ENCODE measurements at regions not wholly inside any gene's neighbourhood (a gene's known extent, or its start where the extent isn't known, plus 50 kb on each side); places are given as distances from the start of the nearest gene placed in this dataset.
A peak's percentile ranks its signal among the peaks of the same experiment; 100 is the strongest.

DNA sequence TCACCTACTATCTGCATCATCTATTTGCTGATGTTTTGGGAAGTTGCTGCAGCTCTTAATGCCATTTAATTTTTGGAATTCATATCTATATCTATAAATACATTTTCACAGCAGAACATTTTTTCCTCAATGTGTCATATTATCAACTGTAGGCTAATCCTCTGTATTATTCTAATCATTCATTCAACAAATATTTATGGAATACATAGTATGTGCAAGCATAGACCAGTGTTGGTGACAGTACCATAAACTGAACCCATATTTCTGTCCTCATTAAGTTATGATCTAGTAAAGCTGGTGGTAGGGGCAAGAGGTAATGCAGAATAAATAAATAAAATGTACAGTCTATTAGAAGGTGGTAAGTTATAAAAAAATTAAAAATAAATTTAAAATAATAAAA lies 585.3 kb upstream of the BCHE start:
- Histone ChIP-seq H4K20me1 (no peaks in the 10 kb centered on the region), H3K9ac (no peak overlapping the region), H3K36me3 (no peaks in the 10 kb centered on the region), H3K9me3 (peaks cover 4% of the 10 kb centered on the region; the same call in 1 of the 2 replicates), H3K4me2 (no peak overlapping the region), H3K27me3 (no peaks in the 10 kb centered on the region), H3K27ac (no peak overlapping the region), H3K4me3 (no peak overlapping the region), H3K4me1 (no peaks in the 10 kb centered on the region)
- no peak for TF ChIP-seq Cebpa-rat (IDR thresholded peaks at IDR 0.05)

GRCh38 chr3:166420071-166420470 lies 582.8 kb upstream of the BCHE start:
- H3K4me2 ChIP-seq = no peak overlapping the region
- no peak overlapping the region for H3K9ac ChIP-seq
- no peaks in the 10 kb centered on the region for H4K20me1 ChIP-seq
- H3K36me3 ChIP-seq = no peaks in the 10 kb centered on the region
- no peak overlapping the region for H3K4me3 ChIP-seq
- TF ChIP-seq Cebpa-rat (IDR thresholded peaks at IDR 0.05) = no peak
- no peak overlapping the region for H3K27ac ChIP-seq
- no peaks in the 10 kb centered on the region for H3K4me1 ChIP-seq
- H3K27me3 ChIP-seq = no peaks in the 10 kb centered on the region
- H3K9me3 ChIP-seq = peaks cover 4% of the 10 kb centered on the region; the same call in 1 of the 2 replicates

DNA sequence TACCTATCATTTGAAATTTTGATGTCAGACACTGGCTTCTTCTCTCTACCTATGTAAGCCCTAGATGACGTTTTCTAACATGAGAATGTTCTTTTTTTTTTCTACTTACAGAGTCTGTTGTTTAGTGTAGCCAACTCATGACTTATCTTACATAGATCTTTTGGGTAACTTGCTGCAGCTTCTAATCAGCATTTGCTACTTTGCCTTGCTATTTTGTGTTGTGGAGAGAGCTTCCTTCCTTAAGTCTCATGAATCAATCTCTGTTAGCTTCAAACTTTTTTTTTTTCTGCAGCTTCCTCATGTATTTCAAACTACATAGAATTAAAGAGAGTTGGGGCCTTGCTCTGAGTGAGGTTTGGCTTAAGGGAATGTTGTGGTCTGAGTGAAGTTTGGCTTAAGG lies 568.7 kb upstream of the BCHE start:
- no peaks in the 10 kb centered on the region for H3K27me3 ChIP-seq
- H3K27ac ChIP-seq = no peak overlapping the region
- H3K4me1 ChIP-seq = no peaks in the 10 kb centered on the region
- no peak overlapping the region for H3K9ac ChIP-seq
- no peak overlapping the region for H3K4me3 ChIP-seq
- TF ChIP-seq Cebpa-rat (IDR thresholded peaks at IDR 0.05) = no peak
- no peaks in the 10 kb centered on the region for H4K20me1 ChIP-seq
- no peaks in the 10 kb centered on the region for H3K36me3 ChIP-seq
- no peaks in the 10 kb centered on the region for H3K9me3 ChIP-seq
- H3K4me2 ChIP-seq = no peak overlapping the region

- Histone ChIP-seq H3K4me2 (no peak overlapping the region), H3K27me3 (no peaks in the 10 kb centered on the region), H3K9me3 (no peaks in the 10 kb centered on the region), H3K4me3 (no peak overlapping the region), H3K4me1 (no peaks in the 10 kb centered on the region), H3K36me3 (no peaks in the 10 kb centered on the region), H3K9ac (no peak overlapping the region), H4K20me1 (no peaks in the 10 kb centered on the region), H3K27ac (no peak overlapping the region)
- no peak for TF ChIP-seq Cebpa-rat (IDR thresholded peaks at IDR 0.05)
Observed at GRCh38 chr3:166405465-166405864, 568.2 kb upstream of the BCHE start.

- no peaks in the 10 kb centered on the region for H3K36me3 ChIP-seq
- no peak overlapping the region for H3K27ac ChIP-seq
- H3K27me3 ChIP-seq = no peaks in the 10 kb centered on the region
- H3K4me3 ChIP-seq = no peak overlapping the region
- H3K9me3 ChIP-seq = no peaks in the 10 kb centered on the region
- no peak overlapping the region for H3K4me2 ChIP-seq
- H3K4me1 ChIP-seq = no peaks in the 10 kb centered on the region
- no peaks in the 10 kb centered on the region for H4K20me1 ChIP-seq
- TF ChIP-seq Cebpa-rat (IDR thresholded peaks at IDR 0.05) = no peak
- no peak overlapping the region for H3K9ac ChIP-seq
Observed at GRCh38 chr3:166390303-166390702, 553.1 kb upstream of the BCHE start.

GRCh38 chr3:166388321-166388720 lies 551.1 kb upstream of the BCHE start:
- H3K36me3 ChIP-seq = no peaks in the 10 kb centered on the region
- no peak overlapping the region for H3K27ac ChIP-seq
- no peaks in the 10 kb centered on the region for H3K27me3 ChIP-seq
- H4K20me1 ChIP-seq = no peaks in the 10 kb centered on the region
- no peaks in the 10 kb centered on the region for H3K4me1 ChIP-seq
- H3K4me3 ChIP-seq = no peak overlapping the region
- H3K4me2 ChIP-seq = no peak overlapping the region
- H3K9me3 ChIP-seq = no peaks in the 10 kb centered on the region
- no peak overlapping the region for H3K9ac ChIP-seq
- no peak for TF ChIP-seq Cebpa-rat (IDR thresholded peaks at IDR 0.05)

GRCh38 chr3:166372571-166373106 lies 535.4 kb upstream of the BCHE start:
- Histone ChIP-seq H3K27ac (no peak overlapping the region), H4K20me1 (no peaks in the 10 kb centered on the region), H3K4me2 (no peak overlapping the region), H3K9ac (no peak overlapping the region), H3K4me1 (peaks cover 7% of the 10 kb centered on the region), H3K27me3 (no peaks in the 10 kb centered on the region), H3K9me3 (no peaks in the 10 kb centered on the region), H3K36me3 (no peaks in the 10 kb centered on the region), H3K4me3 (no peak overlapping the region)
- no peak for TF ChIP-seq Cebpa-rat (IDR thresholded peaks at IDR 0.05)

DNA sequence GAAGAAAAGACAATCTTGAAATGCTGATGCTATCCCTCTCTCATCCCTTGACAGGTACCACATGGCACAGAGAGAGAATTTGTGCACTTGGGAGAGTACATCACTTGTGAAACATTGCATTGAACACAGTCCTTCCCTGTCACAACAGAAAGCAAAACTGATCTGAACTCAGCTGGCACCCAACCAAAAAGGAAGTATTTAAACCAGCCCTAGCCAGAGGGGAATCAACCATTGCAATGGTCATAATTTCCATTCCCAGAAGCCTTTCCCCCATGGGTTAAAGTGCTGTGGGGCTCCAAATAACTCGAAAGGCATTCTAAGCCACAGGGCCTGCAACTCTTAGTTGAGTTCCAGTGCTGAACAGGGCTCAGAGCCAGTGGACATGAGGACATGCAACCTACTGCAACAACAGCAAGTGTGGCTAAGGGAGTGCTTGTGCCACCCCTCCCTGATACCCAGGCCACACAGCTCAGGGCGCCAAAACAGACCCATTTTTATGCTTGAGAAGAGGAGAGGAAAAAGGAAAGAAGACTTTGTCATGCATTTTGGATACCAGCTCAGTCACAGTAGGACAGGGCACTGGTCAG lies 530.8 kb upstream of the BCHE start:
- Histone ChIP-seq H3K4me2 (peak overlapping the region; percentile 29), H4K20me1 (no peaks in the 10 kb centered on the region), H3K27me3 (no peaks in the 10 kb centered on the region), H3K4me1 (peaks cover 7% of the 10 kb centered on the region), H3K9me3 (no peaks in the 10 kb centered on the region), H3K27ac (no peak overlapping the region), H3K9ac (no peak overlapping the region), H3K36me3 (no peaks in the 10 kb centered on the region), H3K4me3 (no peak overlapping the region)
- TF ChIP-seq Cebpa-rat (IDR thresholded peaks at IDR 0.05) = no peak

DNA sequence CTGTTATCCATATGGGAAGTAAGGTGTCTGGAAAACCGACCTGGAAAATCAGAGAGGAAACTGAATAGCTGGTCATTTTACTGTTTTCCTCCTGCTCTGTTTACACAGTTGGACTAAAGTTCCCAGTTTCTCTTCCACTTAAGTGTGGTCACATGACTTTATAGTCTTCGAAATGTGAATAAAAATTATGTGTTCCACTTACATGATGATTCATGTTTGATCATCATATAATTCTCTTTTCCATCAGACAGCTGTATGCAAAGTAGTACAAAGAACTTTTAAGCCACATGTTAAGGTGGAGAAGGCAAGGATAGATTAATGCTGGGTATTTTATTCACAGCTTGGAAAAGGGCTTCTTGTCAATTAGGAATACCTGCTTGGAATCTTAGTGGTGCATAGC lies 525.5 kb upstream of the BCHE start:
- Histone ChIP-seq H3K4me1 (peaks cover under 1% of the 10 kb centered on the region; the same call in 1 of the 2 replicates), H4K20me1 (no peaks in the 10 kb centered on the region), H3K4me3 (no peak overlapping the region), H3K27me3 (no peaks in the 10 kb centered on the region), H3K9me3 (no peaks in the 10 kb centered on the region), H3K9ac (no peak overlapping the region), H3K4me2 (no peak overlapping the region), H3K36me3 (no peaks in the 10 kb centered on the region), H3K27ac (no peak overlapping the region)
- TF ChIP-seq Cebpa-rat (IDR thresholded peaks at IDR 0.05) = no peak

DNA sequence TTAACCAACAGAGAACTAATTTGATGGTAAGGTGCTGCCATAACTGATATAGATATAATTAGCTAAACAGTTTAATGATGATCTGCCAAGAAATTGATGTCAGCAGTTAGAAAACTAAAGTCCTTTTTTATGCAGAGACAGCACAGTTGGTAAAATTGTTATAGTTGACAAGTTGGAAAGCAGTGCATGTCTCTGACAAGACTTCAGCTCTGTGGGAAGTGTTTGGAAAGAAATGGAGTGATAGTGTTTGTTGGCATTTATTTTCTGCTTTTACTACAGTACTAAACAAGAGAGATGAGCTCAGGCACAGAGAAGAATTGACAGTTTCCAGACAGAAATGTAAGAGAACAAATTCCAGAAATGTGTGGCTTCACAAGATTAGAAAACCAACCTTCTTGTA lies 523.5 kb upstream of the BCHE start:
- Histone ChIP-seq H3K4me2 (no peak overlapping the region), H3K27me3 (no peaks in the 10 kb centered on the region), H3K9me3 (no peaks in the 10 kb centered on the region), H3K4me3 (no peak overlapping the region), H3K27ac (no peak overlapping the region), H3K4me1 (no peaks in the 10 kb centered on the region), H3K9ac (no peak overlapping the region), H3K36me3 (no peaks in the 10 kb centered on the region), H4K20me1 (no peaks in the 10 kb centered on the region)
- no peak for TF ChIP-seq Cebpa-rat (IDR thresholded peaks at IDR 0.05)

- no peak overlapping the region for H3K27ac ChIP-seq
- H3K9me3 ChIP-seq = no peaks in the 10 kb centered on the region
- H3K4me2 ChIP-seq = no peak overlapping the region
- H3K4me3 ChIP-seq = no peak overlapping the region
- no peak overlapping the region for H3K9ac ChIP-seq
- TF ChIP-seq Cebpa-rat (IDR thresholded peaks at IDR 0.05) = no peak
- no peaks in the 10 kb centered on the region for H3K36me3 ChIP-seq
- no peaks in the 10 kb centered on the region for H3K4me1 ChIP-seq
- no peaks in the 10 kb centered on the region for H4K20me1 ChIP-seq
- H3K27me3 ChIP-seq = no peaks in the 10 kb centered on the region
Observed at GRCh38 chr3:166351461-166351860, 514.2 kb upstream of the BCHE start.

Data from BLaER1 (cell line).